ENCODE measurements at regions not wholly inside any gene's neighbourhood (a gene's known extent, or its start where the extent isn't known, plus 50 kb on each side); places are given as distances from the start of the nearest gene placed in this dataset.

GRCh38 chr11:92843455-92843854 is 126.0 kb upstream of the MTNR1B start:
- TF ChIP-seq, protein P1, sequence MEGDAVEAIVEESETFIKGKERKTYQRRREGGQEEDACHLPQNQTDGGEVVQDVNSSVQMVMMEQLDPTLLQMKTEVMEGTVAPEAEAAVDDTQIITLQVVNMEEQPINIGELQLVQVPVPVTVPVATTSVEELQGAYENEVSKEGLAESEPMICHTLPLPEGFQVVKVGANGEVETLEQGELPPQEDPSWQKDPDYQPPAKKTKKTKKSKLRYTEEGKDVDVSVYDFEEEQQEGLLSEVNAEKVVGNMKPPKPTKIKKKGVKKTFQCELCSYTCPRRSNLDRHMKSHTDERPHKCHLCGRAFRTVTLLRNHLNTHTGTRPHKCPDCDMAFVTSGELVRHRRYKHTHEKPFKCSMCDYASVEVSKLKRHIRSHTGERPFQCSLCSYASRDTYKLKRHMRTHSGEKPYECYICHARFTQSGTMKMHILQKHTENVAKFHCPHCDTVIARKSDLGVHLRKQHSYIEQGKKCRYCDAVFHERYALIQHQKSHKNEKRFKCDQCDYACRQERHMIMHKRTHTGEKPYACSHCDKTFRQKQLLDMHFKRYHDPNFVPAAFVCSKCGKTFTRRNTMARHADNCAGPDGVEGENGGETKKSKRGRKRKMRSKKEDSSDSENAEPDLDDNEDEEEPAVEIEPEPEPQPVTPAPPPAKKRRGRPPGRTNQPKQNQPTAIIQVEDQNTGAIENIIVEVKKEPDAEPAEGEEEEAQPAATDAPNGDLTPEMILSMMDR (IDR thresholded peaks at IDR 0.05; ENCODE audit: low read depth, low read length, missing control alignments) = no peak
- in situ Hi-C loops (cut with HindIII; ENCODE audit: low sequenced_read_pairs) = no loop called here
- DNase-seq (ENCODE audit: low read depth) = no peak

DNA sequence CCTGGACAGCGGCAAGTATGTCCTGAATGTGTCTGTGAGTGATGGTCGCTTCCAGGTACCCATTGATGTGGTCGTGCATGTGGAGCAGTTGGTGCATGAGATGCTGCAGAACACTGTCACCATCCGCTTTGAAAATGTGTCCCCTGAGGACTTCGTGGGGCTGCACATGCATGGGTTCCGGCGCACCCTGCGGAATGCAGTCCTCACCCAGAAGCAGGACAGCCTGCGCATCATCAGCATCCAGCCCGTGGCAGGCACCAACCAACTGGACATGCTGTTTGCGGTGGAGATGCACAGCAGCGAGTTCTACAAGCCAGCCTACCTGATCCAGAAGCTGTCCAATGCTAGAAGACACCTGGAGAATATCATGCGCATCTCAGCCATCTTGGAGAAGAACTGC is 125.3 kb upstream of the MTNR1B start:
- in situ Hi-C loops (cut with HindIII; ENCODE audit: low sequenced_read_pairs) = no loop called here
- TF ChIP-seq, protein P1 (IDR thresholded peaks at IDR 0.05; ENCODE audit: low read depth, low read length, missing control alignments) = no peak
- no peak overlapping the region for H3K4me3 ChIP-seq (ENCODE audit: low read depth, low read length)
- DNase-seq (ENCODE audit: low read depth) = no peak

More at GRCh38 chr11:92843455-92843854, 126.0 kb upstream of the MTNR1B start:
- H3K4me3 ChIP-seq (ENCODE audit: low read depth, low read length) = no peak overlapping the region

- in situ Hi-C loops (cut with HindIII; ENCODE audit: low sequenced_read_pairs) = no loop called here
- TF ChIP-seq, protein P1 (IDR thresholded peaks at IDR 0.05; ENCODE audit: low read depth, low read length, missing control alignments) = no peak
- no peak for DNase-seq (ENCODE audit: low read depth)
- no peak overlapping the region for H3K4me3 ChIP-seq (ENCODE audit: low read depth, low read length)
Observed at GRCh38 chr11:92845390-92845789, 124.1 kb upstream of the MTNR1B start.

GRCh38 chr11:92845805-92846204 is 123.6 kb upstream of the MTNR1B start:
- in situ Hi-C loops (cut with HindIII; ENCODE audit: low sequenced_read_pairs) = no loop called here
- TF ChIP-seq, protein P1 (IDR thresholded peaks at IDR 0.05; ENCODE audit: low read depth, low read length, missing control alignments) = no peak
- no peak for DNase-seq (ENCODE audit: low read depth)
- no peak overlapping the region for H3K4me3 ChIP-seq (ENCODE audit: low read depth, low read length)

DNA sequence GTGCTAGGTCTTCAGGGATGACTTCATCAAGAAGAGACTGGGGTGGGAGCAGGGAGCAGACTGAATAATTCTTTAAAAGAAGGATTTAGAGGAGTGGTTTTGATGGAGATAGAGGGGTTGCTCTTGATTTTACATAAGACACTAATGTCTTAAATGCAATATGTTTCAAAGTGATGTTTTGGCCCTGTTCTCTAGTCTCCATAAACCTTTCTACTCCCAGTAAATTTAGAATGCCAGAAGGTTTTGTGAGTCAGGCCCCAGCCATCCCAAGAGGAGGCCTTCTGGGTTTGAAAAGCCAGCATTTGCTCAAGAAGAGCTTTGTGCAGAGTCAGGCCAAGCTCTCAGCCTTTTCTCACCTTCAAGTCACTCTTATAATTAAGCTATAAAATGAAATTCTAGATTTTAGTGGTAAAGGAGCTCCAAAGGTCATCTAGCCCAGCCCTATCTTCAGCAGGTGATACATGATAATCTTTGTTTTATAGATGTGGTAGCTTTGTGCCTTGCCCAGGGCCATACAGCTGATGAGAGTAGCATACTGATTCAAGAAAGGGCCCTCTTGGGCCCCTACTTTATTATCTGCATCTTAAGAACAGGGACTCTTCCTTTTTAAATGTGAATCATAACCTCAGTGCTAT is 122.8 kb upstream of the MTNR1B start:
- no peak overlapping the region for H3K4me3 ChIP-seq (ENCODE audit: low read depth, low read length)
- no peak for DNase-seq (ENCODE audit: low read depth)
- TF ChIP-seq, protein P1 (IDR thresholded peaks at IDR 0.05; ENCODE audit: low read depth, low read length, missing control alignments) = no peak
- in situ Hi-C loops (cut with HindIII; ENCODE audit: low sequenced_read_pairs) = no loop called here

GRCh38 chr11:92848578-92848977 is 120.9 kb upstream of the MTNR1B start:
- in situ Hi-C loops (cut with HindIII; ENCODE audit: low sequenced_read_pairs) = no loop called here
- H3K4me3 ChIP-seq (ENCODE audit: low read depth, low read length) = no peak overlapping the region
- TF ChIP-seq, protein P1 (IDR thresholded peaks at IDR 0.05; ENCODE audit: low read depth, low read length, missing control alignments) = no peak
- DNase-seq (ENCODE audit: low read depth) = no peak
